AG04450 (cell line): ENCODE measurements at regions not wholly inside any gene's neighbourhood (a gene's known extent, or its start where the extent isn't known, plus 50 kb on each side); places are given as distances from the start of the nearest gene placed in this dataset. TPM values are rescaled to one million over a fixed set of nuclear protein-coding genes. Genes with fewer than 3 reads are reported as not detected.
"Not testable (repeated sequence)": the region's sequence is repeated elsewhere in the genome, so short reads cannot be mapped to it uniquely, and the experiment has no call there.

ENCODE experiments used
- CTCF ChIA-PET: fragments of 300-600, 350-600 bp; formaldehyde crosslinking; extraction: SDS; loops from one replicate; lab custom pipeline; 2022; ENCODE audit warnings: antibody characterized with exemption, inconsistent platforms; lab: Charles Lee
- POLR2A ChIA-PET: fragments of 350-600 bp; formaldehyde crosslinking; extraction: SDS; loops from one replicate; lab custom pipeline; 2021; ENCODE audit warnings: antibody characterized with exemption, inconsistent platforms; lab: Yijun Ruan, JAX
- DNase-seq: peaks from one replicate; pipeline ENCODE4 v3.0.0-alpha.2; 2011; ENCODE audit warnings: low read depth, low spot score
- H3K27ac ChIP-seq: one replicate; pipeline ENCODE4 v1.5.1; 2012; ENCODE audit warnings: low read depth, low read length, control low read depth
- H3K27me3 ChIP-seq: one replicate; pipeline ENCODE4 v1.6.0; 2012; ENCODE audit warnings: low read length; ENCODE audit not compliant: control insufficient read depth, insufficient read depth
- H3K4me3 ChIP-seq: 2 replicates; pipeline ENCODE4 v1.5.1; 2011; ENCODE audit warnings: mild to moderate bottlenecking, low read depth, low read length, control low read depth
- H3K9me3 ChIP-seq: 2 replicates; pipeline ENCODE4 v1.5.1; 2012; ENCODE audit warnings: low read length; ENCODE audit not compliant: control insufficient read depth, insufficient read depth
- small RNA-seq: library from RNA; depleted of rRNA; stranded (forward); fragments of <200 nt; gene quantifications from one replicate; pipeline ENCODE3, GENCODE V24; 2012; ENCODE audit warnings: low read depth; ENCODE audit not compliant: insufficient read length
- TF ChIP-seq, protein P1 (sequence below): IDR thresholded peaks from 2 replicates; pipeline ENCODE4 v1.5.1; 2011; ENCODE audit warnings: low read depth, low read length, control low read depth, inconsistent platforms

DNA sequence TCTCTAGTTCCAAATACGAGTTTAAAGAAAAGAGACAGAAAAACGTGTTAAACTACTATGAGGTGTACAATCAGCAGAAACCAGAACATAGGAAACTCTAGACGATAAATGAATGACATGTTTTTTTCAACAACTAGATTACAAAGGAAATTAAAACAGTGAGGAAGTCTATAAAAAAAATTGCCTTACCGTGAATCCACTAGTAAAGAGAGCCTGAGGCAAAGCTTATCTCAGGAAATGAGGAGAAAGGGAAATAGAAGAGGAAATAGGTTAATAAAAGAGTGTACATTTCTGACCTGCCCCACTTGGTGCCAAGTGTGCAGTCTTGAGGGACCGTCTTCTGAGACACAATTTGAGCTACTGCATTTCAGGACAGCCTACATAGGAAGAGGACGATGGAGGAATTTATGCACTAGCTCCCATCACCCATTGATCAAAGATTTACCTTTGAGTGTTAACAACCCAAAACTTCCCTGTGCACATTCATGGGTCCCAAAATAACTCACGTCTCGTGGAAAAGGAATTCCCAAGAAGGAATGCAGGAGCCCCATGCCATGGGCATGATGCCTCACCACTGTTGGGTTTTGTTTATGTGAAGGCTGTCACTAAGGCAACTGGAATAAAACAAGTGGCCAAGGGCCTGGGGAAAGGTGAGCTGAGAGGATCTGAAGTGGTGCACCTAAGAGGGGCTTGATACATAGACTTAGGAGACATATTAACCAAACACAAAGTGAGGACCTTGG, 53.6 kb upstream of the SLC1A3 start:
- ChIA-PET POLR2A (no interaction called here), CTCF (no interaction called here)
- H3K9me3 ChIP-seq = no peaks in the 10 kb centered on the region
- no peak overlapping the region for H3K4me3 ChIP-seq
- TF ChIP-seq, protein P1, sequence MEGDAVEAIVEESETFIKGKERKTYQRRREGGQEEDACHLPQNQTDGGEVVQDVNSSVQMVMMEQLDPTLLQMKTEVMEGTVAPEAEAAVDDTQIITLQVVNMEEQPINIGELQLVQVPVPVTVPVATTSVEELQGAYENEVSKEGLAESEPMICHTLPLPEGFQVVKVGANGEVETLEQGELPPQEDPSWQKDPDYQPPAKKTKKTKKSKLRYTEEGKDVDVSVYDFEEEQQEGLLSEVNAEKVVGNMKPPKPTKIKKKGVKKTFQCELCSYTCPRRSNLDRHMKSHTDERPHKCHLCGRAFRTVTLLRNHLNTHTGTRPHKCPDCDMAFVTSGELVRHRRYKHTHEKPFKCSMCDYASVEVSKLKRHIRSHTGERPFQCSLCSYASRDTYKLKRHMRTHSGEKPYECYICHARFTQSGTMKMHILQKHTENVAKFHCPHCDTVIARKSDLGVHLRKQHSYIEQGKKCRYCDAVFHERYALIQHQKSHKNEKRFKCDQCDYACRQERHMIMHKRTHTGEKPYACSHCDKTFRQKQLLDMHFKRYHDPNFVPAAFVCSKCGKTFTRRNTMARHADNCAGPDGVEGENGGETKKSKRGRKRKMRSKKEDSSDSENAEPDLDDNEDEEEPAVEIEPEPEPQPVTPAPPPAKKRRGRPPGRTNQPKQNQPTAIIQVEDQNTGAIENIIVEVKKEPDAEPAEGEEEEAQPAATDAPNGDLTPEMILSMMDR = no peak
- H3K27ac ChIP-seq = no peak overlapping the region
- H3K27me3 ChIP-seq = no peaks in the 10 kb centered on the region
- no peak for DNase-seq

DNA sequence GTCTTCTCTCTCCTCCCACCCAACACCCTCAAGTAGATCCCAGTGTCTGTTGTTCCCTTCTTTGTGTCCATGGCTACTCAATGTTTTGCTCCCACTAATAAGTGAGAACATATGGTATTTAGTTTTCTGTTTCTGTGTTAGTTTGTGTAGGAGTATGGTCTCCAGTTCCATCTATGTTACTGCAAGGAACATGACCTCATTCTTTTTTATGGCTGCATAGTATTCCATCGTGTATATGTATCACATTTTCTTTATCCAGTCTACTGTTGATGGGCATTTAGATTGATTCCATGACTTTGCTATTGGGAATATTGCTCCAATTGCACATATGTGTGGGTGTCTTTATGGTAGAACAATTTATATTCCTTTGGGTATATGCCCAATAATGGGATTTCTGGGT, 51.4 kb upstream of the SLC1A3 start:
- DNase-seq, POLR2A ChIA-PET, CTCF ChIA-PET, H3K27me3 ChIP-seq, H3K4me3 ChIP-seq, H3K27ac ChIP-seq, H3K9me3 ChIP-seq: not testable (repeated sequence)

Small RNA genes in the stretch of these regions (small RNA-seq; reads per million reads assigned to genes)
- gene RNA5SP181 = not detected
